Fibroblast of pulmonary artery (primary cell): ENCODE measurements at regions not wholly inside any gene's neighbourhood (a gene's known extent, or its start where the extent isn't known, plus 50 kb on each side); places are given as distances from the start of the nearest gene placed in this dataset.
A peak's percentile ranks its signal among the peaks of the same experiment; 100 is the strongest.
"Not testable (repeated sequence)": the region's sequence is repeated elsewhere in the genome, so short reads cannot be mapped to it uniquely, and the experiment has no call there.

Source experiments
- DNase-seq: peaks from one replicate; pipeline ENCODE4 v3.0.0-alpha.2; 2010; ENCODE audit warnings: low read depth
- H3K4me3 ChIP-seq: replicated peaks from 2 replicates; pipeline ENCODE4 v1.5.1; 2011; ENCODE audit warnings: low read depth, mild to moderate bottlenecking, control low read depth, low read length, moderate library complexity
- CTCF ChIP-seq: IDR thresholded peaks from 2 replicates; pipeline ENCODE4 v1.5.1; 2011; ENCODE audit warnings: mild to moderate bottlenecking, control low read depth, low read length, inconsistent platforms; ENCODE audit errors: missing control alignments

GRCh38 chr7:20482071-20482470, 133.4 kb upstream of the ABCB5 start:
- no peak overlapping the region for H3K4me3 ChIP-seq
- TF ChIP-seq CTCF = no peak
- no peak for DNase-seq

- H3K4me3 ChIP-seq = no peak overlapping the region
- peak; percentile 14 for DNase-seq
- TF ChIP-seq CTCF = no peak
Observed at GRCh38 chr7:20484356-20484755, 131.1 kb upstream of the ABCB5 start.

- no peak overlapping the region for H3K4me3 ChIP-seq
- no peak for TF ChIP-seq CTCF
- DNase-seq = no peak
Observed at GRCh38 chr7:20488850-20489249, 126.6 kb upstream of the ABCB5 start.

GRCh38 chr7:20491284-20491683, 124.2 kb upstream of the ABCB5 start:
- no peak for DNase-seq
- no peak for TF ChIP-seq CTCF

GRCh38 chr7:20494566-20494965, 120.9 kb upstream of the ABCB5 start:
- no peak for DNase-seq
- H3K4me3 ChIP-seq = no peak overlapping the region
- TF ChIP-seq CTCF = no peak

More at GRCh38 chr7:20491284-20491683, 124.2 kb upstream of the ABCB5 start:
- H3K4me3 ChIP-seq = no peak overlapping the region

GRCh38 chr7:20501473-20501872, 114.0 kb upstream of the ABCB5 start:
- not testable (repeated sequence) for DNase-seq, H3K4me3 ChIP-seq

- no peak for DNase-seq
- TF ChIP-seq CTCF = no peak
- H3K4me3 ChIP-seq = no peak overlapping the region
Observed at GRCh38 chr7:20503278-20503950, 112.1 kb upstream of the ABCB5 start.
